NCI-H1092 treated with DMSO at 0.1 percent for 48 hours (cell line): ENCODE measurements at regions not wholly inside any gene's neighbourhood (a gene's known extent, or its start where the extent isn't known, plus 50 kb on each side); places are given as distances from the start of the nearest gene placed in this dataset.

Experiments used
- DNase-seq: peaks from one replicate; lab custom pipeline; 2025; lab: John Stamatoyannopoulos, UW

GRCh38 chr5:74288448-74289108 is 351.9 kb downstream of the ENC1 start:
- no peak for DNase-seq

DNA sequence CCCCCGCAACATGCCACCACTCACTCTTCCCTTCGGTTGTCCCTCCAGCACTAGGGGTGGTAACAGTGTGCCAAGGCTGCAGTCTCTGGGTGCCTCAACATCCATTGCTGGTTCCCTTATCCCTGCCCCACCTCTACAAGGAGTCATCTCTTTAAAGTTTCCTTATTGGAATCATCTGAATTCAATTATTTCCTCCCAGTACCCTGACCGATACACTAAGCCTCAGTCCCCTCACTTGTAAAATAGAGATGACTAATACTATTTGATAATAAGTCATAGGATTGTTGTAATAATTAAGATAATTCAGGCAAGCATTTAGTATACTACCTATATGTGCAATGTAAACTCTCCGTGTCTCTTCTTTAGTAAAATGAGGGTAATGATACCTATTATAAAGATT is 352.5 kb downstream of the ENC1 start:
- DNase-seq = no peak

DNA sequence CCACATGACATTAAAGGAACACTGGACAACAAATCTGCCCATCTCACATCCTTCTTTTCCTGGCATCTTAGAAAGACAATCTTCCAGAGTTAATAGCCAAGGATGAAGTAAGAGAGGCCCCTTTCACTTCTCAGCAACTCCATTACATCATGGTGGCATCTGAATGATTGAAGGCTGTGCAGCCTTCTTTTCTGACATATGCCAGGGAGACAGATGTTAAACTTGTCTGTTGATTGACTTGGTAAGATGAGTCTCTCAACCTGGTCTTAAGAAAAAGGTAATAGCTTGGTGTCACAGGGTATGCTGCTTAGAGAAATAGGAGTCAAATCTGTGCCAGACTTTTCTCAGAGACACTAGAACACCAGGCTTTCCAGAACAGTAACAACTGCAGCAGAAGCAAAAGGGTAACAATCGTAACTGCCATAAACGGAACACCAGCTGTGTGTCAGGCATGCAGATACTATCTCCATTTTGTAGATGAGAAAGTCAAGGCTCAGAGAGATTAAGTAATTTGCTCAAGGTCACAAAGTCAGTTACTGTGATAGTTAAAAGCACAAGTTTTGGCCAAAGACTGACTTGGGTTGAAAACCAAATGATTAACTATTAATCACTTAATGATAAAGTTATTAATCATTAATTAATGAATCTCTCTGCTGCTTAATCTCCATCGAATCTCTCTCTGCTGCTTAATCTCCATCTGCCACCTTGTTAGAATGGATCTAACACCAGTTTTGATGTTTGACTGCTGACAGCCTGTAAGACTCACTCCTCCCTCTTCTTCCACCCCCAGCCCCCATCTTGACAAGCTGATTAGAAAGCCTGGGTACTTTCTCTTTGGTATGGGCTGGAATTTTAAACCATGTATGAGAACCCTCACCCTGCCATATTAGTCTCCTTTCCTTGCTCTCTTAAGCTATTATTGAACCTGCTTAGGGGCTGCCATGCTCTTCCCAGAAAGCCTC is 353.5 kb downstream of the ENC1 start:
- no peak for DNase-seq

DNA sequence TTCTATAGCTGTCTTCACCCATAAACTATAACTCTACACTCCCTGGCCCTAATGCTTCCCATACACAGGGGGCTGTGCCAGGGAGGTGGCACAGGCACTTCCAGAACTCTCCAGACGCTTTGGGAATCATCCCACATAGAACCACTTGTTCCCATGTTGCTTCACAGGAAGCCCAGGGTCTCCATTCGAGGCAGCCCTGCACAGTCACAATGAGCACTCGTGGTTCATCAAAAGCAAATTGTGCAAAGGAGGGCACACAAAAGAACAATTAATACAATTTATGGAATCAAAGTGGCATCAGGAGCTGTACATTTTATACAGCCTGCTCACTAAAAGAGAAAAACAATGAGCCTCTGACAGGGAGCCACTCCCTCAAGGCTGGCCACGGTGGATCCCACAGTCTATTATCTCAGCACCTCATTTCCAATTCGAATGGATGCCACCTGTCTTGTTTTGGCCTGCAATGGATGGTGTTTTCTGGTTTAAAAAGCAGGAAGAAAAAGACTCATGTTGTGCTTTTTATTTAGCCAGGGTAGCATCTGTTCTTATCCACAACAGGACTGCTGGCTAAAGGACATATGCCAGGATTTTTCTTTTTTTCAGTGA is 354.8 kb downstream of the ENC1 start:
- DNase-seq = no peak

DNA sequence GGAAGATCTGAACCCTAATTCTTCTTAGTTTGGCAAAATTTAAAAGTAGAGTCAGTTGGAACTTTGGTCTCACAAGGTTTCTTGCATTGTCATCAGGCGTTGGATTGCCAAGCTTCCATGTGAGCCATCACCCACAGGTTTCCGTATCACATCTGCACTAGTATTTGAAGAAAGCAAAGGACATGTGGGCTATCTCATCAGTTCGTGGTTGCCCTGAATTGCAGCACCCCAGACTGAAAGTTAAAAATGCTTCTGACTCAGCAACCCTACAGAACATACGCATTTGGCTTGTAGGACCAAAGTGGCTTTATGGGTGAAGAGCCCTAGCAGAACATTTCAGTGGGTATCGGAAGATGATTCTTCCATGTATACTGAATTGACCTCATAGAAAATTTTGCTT is 358.0 kb downstream of the ENC1 start:
- DNase-seq = no peak

- peak; percentile 70 for DNase-seq
Observed at GRCh38 chr5:74281166-74281565, 359.4 kb downstream of the ENC1 start.

DNA sequence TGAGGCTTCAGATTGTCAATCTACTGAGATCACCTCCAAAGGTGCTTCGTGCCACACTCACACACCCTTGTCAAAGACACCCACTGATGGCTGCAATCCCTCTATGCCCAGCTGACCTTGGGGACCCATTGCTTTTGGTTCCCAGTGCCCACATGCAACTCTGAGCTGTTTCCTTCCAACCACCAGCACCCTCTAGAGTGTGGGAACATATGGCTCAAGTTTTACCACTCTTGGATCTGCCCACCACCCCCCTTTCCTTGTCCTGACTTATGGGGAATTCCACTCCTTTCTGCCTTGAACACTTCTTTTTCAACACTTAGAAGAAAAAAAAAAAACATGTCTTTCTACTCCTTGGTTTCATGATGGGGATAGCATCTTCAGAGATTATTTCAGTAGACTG is 360.2 kb downstream of the ENC1 start:
- no peak for DNase-seq

GRCh38 chr5:74279244-74279643 is 361.3 kb downstream of the ENC1 start:
- no peak for DNase-seq

GRCh38 chr5:74277418-74277817 is 363.1 kb downstream of the ENC1 start:
- DNase-seq = no peak

DNA sequence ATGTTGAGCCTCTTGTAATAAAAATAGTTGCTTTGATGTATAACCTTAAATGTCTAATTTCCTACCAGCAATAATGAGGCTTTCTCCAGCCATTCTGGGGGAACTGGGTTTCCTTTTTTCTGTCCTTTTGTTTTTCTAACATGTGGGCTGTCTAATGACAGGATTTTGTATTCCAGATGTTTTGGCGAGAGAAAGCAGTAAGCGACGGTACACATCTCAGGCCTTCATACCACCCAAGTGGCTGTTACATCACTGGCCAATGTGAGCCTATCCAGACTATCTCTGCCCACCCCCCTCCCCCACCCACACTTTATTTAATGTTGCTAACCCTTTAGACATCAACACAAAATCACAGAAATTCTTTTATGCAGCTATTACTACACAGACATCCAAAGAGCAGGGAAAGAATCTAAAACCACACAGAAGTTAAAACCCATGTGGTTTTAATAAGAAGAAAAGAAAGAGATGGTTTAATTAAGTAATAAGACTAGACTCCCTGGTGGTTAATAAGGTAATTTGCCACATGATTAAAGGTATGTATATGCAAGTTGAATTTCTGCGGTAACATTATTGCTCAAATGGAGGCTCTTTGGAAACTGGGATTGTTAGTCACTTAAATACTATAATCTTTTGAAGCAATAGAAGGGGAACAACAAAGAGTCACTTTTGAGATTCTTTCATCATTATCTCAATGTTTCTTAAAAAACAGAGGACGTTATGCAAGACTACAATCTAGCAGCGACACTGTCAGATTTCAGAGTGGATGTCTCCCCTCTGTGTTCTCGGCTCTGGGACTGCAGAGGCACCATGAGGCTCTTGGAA is 365.1 kb downstream of the ENC1 start:
- no peak for DNase-seq

DNA sequence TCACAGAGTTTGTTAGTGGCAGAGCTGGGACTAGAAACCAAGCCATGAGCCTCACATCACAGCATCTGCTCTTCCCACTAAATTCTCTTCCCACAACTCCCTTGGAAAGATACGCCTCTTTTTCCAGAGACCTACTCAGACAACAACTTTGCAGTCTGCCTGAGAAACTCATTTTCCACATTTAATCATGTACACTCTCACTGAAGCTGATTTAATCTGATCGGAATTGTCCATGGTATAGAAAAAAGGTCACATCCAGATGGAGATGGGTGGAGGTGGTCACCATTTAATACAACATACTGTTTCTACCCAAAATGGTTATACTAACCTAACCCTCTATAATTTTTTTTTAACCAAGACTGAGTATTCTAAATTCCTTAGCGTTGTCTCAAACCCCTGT is 366.2 kb downstream of the ENC1 start:
- no peak for DNase-seq

GRCh38 chr5:74272831-74273451 is 367.6 kb downstream of the ENC1 start:
- no peak for DNase-seq

- no peak for DNase-seq
Observed at GRCh38 chr5:74272024-74272775, 368.3 kb downstream of the ENC1 start.

GRCh38 chr5:74268297-74268696 is 372.2 kb downstream of the ENC1 start:
- no peak for DNase-seq

DNA sequence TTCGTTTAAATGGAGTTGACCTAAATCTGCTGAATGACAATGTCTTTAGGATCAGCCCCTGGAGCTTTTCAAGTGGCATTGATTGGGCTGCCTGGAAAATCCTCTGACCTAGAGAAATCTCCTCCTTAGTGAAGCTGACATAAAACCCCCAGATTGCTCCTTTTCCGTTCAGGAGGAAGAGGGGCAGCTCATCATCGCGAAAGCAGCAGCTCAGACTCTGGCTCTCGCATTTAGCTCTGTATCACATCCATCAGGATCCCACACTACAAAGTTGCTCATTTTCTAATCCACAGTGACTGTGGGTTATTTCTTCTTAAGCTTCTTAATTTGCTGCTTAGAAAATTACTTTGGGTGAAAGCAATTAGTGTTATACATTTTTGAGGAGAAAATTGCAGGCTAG is 373.7 kb downstream of the ENC1 start:
- no peak for DNase-seq

DNA sequence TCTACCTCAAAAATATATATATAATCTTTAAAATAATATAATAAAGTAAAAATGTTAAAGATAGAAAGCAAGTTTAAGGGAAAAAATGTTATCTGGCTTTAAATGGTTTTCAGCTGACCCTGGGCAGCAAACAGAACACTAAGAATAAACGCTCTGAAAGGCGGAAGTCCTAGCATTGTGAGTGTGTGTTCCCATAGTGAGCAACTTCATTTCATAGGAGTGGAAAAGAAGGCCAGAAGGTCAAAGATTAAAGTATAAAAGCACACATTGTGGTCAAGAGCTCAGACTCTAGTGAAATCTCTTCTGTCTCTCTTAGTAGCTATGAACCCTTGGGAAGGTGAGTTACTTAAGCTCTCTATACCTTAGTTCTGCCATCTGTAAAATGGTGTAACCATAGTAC is 374.4 kb downstream of the ENC1 start:
- DNase-seq = no peak

GRCh38 chr5:74262544-74263207 is 377.9 kb downstream of the ENC1 start:
- DNase-seq = no peak

GRCh38 chr5:74261866-74262265 is 378.7 kb downstream of the ENC1 start:
- no peak for DNase-seq

- no peak for DNase-seq
Observed at GRCh38 chr5:74261421-74261820, 379.1 kb downstream of the ENC1 start.

- no peak for DNase-seq
Observed at GRCh38 chr5:74259572-74259971, 381.0 kb downstream of the ENC1 start.
